SK-MEL-5 (cell line): ENCODE measurements at regions not wholly inside any gene's neighbourhood (a gene's known extent, or its start where the extent isn't known, plus 50 kb on each side); places are given as distances from the start of the nearest gene placed in this dataset.

ENCODE experiments used
- DNase-seq: peaks from one replicate; pipeline ENCODE4 v3.0.0-alpha.2; 2016; ENCODE audit warnings: low read depth, low spot score
- in situ Hi-C: cut with HindIII; loops from 2 replicates; pipeline ENCODE4 v1.10.0; 2016; ENCODE audit warnings: low sequenced_read_pairs, high pct_unique_total_duplicates, low pct_unique_long_range_greater_than_20kb

DNA sequence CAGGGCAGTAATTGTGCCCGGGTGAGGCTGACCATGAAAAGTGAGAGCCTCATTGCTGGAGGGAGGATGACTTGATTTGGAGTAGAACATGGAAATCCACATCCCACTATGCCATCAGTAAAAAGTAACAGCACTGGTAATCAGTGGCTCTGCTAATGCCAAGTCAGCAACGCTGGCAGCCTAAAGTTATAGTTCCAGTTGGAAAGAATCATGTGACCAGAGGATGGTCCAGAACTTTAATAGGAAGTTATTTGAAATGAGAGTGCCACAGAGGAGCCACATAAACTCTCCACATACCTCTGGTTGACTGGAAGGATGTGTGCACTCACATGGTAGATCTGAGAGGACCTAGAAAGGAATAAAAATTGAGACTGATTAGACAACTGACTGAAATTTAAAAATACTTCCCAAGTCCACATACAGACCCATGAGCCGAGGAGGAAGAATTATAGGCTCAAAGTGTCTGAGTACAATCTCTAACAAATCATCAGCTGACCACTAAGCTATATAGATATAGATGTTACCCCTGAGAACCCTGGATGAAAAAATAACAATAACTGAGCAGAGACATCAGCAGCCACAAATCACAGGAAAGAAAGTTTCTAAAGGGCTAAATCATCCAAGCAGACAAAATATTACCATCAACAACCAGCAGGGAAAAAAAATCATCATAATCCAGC lies 346.8 kb downstream of the STK39 start:
- in situ Hi-C loops: no loop called here
- no peak for DNase-seq

DNA sequence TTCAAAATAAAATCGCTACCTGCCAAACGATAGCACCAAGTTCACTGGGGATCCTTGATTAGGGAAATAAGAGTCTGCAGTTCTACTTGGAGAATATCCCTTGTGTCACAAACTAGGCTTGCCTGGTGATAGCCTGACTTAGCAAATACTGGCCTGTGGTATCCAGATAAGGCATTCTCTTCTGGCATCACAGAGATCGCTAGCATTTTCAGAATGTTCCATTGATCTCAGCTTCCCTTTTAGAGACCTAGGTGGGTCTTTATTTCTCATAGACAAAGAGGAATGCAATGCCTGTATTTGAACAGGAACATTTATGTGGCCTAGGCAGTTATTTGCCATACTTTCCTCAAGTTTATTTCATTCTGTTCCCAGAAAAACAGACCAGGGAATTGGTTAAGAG lies 349.1 kb downstream of the STK39 start:
- in situ Hi-C loops: no loop called here
- DNase-seq: no peak

GRCh38 chr2:167891841-167892240 lies 355.6 kb downstream of the STK39 start:
- DNase-seq: no peak
- in situ Hi-C loops: no loop called here

DNA sequence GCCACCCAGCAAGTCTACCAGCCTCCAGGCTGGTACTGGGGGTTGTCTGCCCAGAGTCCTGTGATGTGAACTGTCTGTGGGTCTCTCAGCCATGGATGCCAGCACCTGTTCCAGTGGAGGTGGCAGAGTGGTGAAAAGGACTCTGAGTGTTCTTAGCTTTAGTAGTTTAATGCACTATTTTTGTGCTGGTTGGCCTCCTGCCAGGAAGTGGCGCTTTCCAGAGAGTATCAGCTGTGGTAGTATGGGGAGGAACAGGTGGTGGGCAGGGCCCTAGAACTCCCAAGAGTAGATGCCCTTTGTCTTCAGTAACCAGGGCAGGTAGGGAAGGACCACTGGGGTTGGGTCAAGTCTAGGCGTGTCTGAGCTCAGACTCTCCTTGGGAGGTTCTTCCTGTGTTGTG lies 356.7 kb downstream of the STK39 start:
- in situ Hi-C loops: no loop called here
- DNase-seq: no peak

GRCh38 chr2:167880415-167880814 lies 367.0 kb downstream of the STK39 start:
- in situ Hi-C loops: no loop called here
- no peak for DNase-seq

GRCh38 chr2:167875529-167875928 lies 371.9 kb downstream of the STK39 start:
- in situ Hi-C loops: no loop called here
- DNase-seq: no peak

GRCh38 chr2:167874812-167875211 lies 372.6 kb downstream of the STK39 start:
- in situ Hi-C loops: no loop called here
- no peak for DNase-seq

- DNase-seq: no peak
- in situ Hi-C loops: no loop called here
These were observed 376.1 kb downstream of the STK39 start for GRCh38 chr2:167871286-167871685.

DNA sequence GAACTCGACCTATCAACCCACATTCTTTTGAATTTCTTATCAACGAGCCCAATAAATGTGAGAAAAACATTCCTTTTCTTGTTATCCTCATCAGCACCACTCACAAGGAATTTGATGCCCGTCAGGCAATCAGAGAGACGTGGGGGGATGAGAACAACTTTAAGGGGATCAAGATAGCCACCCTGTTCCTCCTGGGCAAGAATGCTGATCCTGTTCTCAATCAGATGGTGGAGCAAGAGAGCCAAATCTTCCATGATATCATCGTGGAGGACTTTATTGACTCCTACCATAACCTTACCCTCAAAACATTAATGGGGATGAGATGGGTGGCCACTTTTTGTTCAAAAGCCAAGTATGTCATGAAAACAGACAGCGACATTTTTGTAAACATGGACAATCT lies 378.2 kb downstream of the STK39 start:
- peak; percentile 27 for DNase-seq
- in situ Hi-C loops: no loop called here

GRCh38 chr2:167863377-167863776 lies 384.0 kb downstream of the STK39 start:
- DNase-seq: no peak
- in situ Hi-C loops: no loop called here

- in situ Hi-C loops: no loop called here
- DNase-seq: peak; percentile 2
These were observed 384.6 kb downstream of the STK39 start for GRCh38 chr2:167862782-167863181.

GRCh38 chr2:167862296-167862695 lies 385.1 kb downstream of the STK39 start:
- in situ Hi-C loops: no loop called here
- DNase-seq: no peak

DNA sequence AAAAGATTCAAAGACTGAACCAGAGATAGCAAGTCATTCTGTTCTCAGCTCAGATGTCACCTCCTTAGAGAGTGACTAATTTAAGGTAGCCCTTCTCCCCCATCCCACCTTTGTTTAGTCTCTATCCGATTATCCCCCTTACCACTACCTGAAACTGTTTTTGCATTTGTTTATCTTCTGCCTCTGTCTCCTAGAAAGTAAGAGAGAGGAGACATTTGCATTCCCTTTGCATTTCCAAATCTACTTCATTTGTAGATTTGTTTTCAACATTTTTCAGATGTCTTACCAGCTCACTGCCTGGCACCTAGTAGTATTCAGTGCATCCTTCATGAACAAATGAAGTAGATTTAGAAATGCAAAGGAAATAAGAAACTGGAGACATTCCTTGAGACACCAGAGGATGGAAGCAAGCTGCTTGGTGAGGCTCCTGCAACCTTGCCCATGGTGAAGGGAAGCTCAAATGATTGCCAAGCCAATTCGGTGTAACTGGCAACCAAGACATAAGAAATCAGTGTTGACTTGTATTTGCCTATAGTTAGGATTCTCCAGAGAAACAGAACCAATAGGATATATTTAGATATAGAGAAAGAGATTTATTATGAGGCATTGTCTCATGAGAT lies 385.7 kb downstream of the STK39 start:
- no peak for DNase-seq
- in situ Hi-C loops: no loop called here

- DNase-seq: no peak
- in situ Hi-C loops: no loop called here
These were observed 387.3 kb downstream of the STK39 start for GRCh38 chr2:167860082-167860481.

GRCh38 chr2:167859676-167860075 lies 387.7 kb downstream of the STK39 start:
- in situ Hi-C loops: no loop called here
- no peak for DNase-seq

DNA sequence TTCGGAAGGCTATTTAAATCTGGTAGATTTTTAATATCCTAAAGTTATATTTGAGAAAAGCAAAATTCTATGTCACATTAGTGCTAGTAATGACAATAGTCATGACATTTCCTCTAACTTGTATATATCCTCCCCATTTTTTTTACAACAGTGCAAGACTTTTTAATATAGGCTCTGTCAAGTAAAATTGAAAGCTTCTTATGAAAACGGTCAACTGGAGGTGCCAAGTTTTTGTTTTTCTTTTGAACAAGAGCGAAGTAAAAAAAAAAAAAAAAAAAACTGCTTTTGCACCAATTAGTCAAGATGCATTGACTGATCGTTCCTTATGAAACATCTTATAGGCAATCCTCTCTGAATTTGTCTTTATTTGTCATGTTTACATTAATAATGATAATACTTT lies 389.3 kb downstream of the STK39 start:
- in situ Hi-C loops: no loop called here
- no peak for DNase-seq

GRCh38 chr2:167857416-167857815 lies 390.0 kb downstream of the STK39 start:
- in situ Hi-C loops: no loop called here
- no peak for DNase-seq

DNA sequence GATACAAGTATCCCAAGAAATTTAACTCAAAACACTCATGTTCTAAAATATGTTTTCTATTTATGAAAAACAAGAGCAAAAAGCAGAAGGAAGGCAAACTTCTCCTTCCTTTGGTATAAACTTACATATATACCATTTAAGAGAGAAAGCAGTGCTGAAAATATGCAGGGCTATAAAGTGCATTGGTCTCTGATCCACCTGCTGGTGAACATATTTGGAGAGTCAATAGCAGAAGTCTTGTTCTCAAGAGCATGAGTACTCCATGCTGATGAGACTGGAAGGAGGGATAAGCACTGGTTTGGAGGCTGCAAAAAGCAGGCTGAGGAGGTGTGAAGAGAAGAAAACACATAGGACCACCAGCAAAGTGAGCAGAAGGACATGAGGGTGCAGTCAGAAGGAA lies 391.2 kb downstream of the STK39 start:
- peak; percentile 4 for DNase-seq
- in situ Hi-C loops: no loop called here

GRCh38 chr2:167855211-167855610 lies 392.2 kb downstream of the STK39 start:
- DNase-seq: no peak
- in situ Hi-C loops: no loop called here

GRCh38 chr2:167853717-167854116 lies 393.7 kb downstream of the STK39 start:
- in situ Hi-C loops: no loop called here

More at GRCh38 chr2:167853717-167854116, 393.7 kb downstream of the STK39 start:
- DNase-seq: no peak
